Mucosa of rectum (tissue), 2 donors: ENCODE measurements at regions not wholly inside any gene's neighbourhood (a gene's known extent, or its start where the extent isn't known, plus 50 kb on each side); places are given as distances from the start of the nearest gene placed in this dataset.

Experiments
- H3K27ac ChIP-seq, 2 donors: one replicate each; pipeline ENCODE4 v1.7.0; 2013; ENCODE audit warnings: inconsistent platforms in 2 of 2, low read depth in 2 of 2, low read length in 2 of 2
- H3K27me3 ChIP-seq, 2 donors: one replicate each; pipeline ENCODE4 v1.7.0; 2013; ENCODE audit warnings: low read length in 2 of 2; ENCODE audit not compliant: control insufficient read depth in 2 of 2, insufficient read depth in 2 of 2
- H3K36me3 ChIP-seq, 2 donors: one replicate each; pipeline ENCODE4 v1.7.0; 2013; ENCODE audit warnings: low read length in 2 of 2; ENCODE audit not compliant: control insufficient read depth in 2 of 2, insufficient read depth in 2 of 2
- H3K4me1 ChIP-seq, 2 donors: one replicate each; pipeline ENCODE4 v1.7.0; 2013; ENCODE audit warnings: low read length in 2 of 2, mild to moderate bottlenecking in 1 of 2; ENCODE audit not compliant: control insufficient read depth in 2 of 2, insufficient read depth in 2 of 2
- H3K4me3 ChIP-seq, 2 donors: one replicate each; pipeline ENCODE4 v1.7.0; 2013; ENCODE audit warnings: low read length in 2 of 2
- H3K9ac ChIP-seq, 2 donors: one replicate each; pipeline ENCODE4 v1.7.0; 2013; ENCODE audit warnings: low read length in 2 of 2, low read depth in 1 of 2, mild to moderate bottlenecking in 1 of 2
- H3K9me3 ChIP-seq, 2 donors: one replicate each; pipeline ENCODE4 v1.7.0; 2013; ENCODE audit warnings: low read length in 2 of 2; ENCODE audit not compliant: control insufficient read depth in 2 of 2
- donor health status: healthy.
- donor health status: Normal muscosa, but diverticular disease.

DNA sequence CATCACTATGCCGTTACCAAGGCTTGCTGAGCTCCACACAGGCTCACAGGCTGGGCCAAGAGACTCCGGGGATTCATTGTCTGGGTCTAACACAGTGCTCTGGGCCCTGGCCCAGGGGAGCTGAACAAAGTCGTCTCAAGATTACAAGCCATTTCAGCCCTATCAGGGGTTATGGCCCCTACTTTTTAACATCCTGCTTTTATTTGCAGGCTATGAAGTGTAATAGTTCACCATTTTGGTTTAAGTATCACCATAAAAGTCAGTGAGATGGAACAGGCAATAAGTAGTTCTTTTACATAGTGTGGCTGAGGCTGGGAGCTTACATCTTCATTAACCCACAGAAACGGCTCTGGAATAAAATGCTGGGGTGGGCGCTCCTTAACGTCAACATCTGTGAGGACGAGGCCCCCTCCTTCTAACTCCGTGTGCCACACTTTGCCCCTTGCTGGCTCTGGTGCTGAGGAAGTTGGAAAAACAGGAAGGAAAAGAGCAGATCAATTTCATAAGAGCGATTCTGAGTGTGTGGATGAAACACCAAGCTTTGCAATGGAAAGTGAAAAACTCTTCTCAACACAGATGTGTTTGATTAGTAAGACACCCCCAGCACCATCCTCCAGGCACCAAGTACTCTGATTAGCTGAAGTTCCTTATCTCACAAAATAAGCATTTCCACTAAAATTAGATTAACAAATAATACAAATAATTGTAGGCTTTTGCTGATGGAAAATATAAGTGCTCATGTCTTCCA is 447.3 kb downstream of the MAFB start:
- H3K36me3 ChIP-seq, result no peaks in the 10 kb centered on the region
- H3K4me3 ChIP-seq, result no peak overlapping the region
- H3K27ac ChIP-seq, result no peak overlapping the region
- no peak overlapping the region for H3K9ac ChIP-seq
- no peaks in the 10 kb centered on the region for H3K27me3 ChIP-seq
- H3K9me3 ChIP-seq, result no peaks in the 10 kb centered on the region
- H3K4me1 ChIP-seq, result no peaks in the 10 kb centered on the region

GRCh38 chr20:40238511-40238910 is 450.5 kb downstream of the MAFB start:
- Histone ChIP-seq H3K27me3 (no peaks in the 10 kb centered on the region), H3K36me3 (no peaks in the 10 kb centered on the region), H3K4me3 (no peak overlapping the region)

DNA sequence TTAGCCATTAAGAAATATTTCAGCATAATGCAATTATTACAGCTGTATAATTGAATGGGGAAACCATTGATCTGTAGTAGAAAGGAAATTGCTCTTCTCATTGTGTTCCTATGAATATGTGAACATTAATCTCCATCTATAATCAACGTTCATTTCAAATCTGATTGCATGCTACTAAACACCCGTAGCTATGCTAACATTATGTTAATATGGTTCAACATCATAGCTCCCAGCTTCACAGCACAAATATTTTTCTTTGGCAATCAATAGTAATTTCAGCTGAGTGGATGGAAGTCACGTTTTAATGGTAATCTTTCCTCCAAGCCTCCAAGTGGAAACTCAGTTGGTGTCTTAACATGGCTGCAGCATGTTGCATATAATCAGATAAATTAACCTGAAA is 454.4 kb downstream of the MAFB start:
- H3K4me1 ChIP-seq, result no peaks in the 10 kb centered on the region
- H3K4me3 ChIP-seq, result no peak overlapping the region
- H3K9me3 ChIP-seq, result no peaks in the 10 kb centered on the region
- H3K27me3 ChIP-seq, result no peaks in the 10 kb centered on the region
- H3K9ac ChIP-seq, result no peak overlapping the region
- no peak overlapping the region for H3K27ac ChIP-seq
- H3K36me3 ChIP-seq, result no peaks in the 10 kb centered on the region

More at GRCh38 chr20:40238511-40238910, 450.5 kb downstream of the MAFB start:
- Histone ChIP-seq H3K9ac (no peak overlapping the region), H3K9me3 (no peaks in the 10 kb centered on the region), H3K27ac (no peak overlapping the region), H3K4me1 (no peaks in the 10 kb centered on the region)

DNA sequence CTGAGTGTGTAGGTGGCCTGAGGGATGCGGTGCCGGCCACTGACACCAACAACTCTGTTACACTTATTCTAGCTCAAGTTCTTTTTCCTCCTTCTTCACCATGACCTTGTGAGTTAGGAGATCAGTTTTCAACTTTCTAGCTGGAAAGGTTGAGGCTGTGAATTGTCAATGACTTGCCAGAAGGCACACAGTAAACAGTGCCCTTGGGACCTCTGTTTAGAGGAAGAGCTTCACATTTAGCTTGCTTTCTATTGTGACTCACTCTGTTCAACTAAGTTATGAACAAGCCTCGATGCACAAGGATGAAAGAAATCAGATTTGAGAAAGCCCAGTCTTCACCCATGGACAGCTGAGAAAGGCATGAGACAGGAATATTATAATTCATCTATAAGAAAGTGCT is 455.6 kb downstream of the MAFB start:
- Histone ChIP-seq H3K4me3 (no peak overlapping the region), H3K27ac (no peak overlapping the region), H3K36me3 (no peaks in the 10 kb centered on the region), H3K27me3 (no peaks in the 10 kb centered on the region), H3K4me1 (no peaks in the 10 kb centered on the region), H3K9ac (no peak overlapping the region), H3K9me3 (no peaks in the 10 kb centered on the region)

DNA sequence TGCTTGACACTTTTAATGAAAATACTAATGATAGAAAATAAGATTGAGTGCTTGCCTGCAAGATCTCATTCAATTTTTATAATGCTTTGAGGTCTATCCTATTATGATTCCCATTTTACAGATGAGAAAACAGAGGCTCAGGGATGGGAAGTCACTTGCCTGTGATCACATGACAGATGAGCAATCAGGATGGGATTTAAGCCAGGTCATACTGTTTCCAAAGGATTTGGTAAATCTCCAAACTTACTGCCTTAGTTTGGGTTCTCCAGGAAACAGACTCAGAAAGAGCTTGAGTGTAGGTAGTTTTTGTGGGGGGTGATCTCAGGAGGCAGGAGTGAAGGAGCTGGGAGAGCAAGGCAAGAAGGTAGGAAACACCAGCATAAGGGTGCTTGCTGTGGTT is 456.3 kb downstream of the MAFB start:
- no peaks in the 10 kb centered on the region for H3K9me3 ChIP-seq
- no peaks in the 10 kb centered on the region for H3K27me3 ChIP-seq
- H3K36me3 ChIP-seq, result no peaks in the 10 kb centered on the region
- H3K4me3 ChIP-seq, result no peak overlapping the region
- H3K27ac ChIP-seq, result no peak overlapping the region
- no peaks in the 10 kb centered on the region for H3K4me1 ChIP-seq
- H3K9ac ChIP-seq, result no peak overlapping the region

GRCh38 chr20:40232273-40232672 is 456.8 kb downstream of the MAFB start:
- Histone ChIP-seq H3K36me3 (no peaks in the 10 kb centered on the region), H3K4me1 (no peaks in the 10 kb centered on the region), H3K27ac (no peak overlapping the region), H3K9ac (no peak overlapping the region), H3K9me3 (no peaks in the 10 kb centered on the region), H3K4me3 (no peak overlapping the region), H3K27me3 (no peaks in the 10 kb centered on the region)

DNA sequence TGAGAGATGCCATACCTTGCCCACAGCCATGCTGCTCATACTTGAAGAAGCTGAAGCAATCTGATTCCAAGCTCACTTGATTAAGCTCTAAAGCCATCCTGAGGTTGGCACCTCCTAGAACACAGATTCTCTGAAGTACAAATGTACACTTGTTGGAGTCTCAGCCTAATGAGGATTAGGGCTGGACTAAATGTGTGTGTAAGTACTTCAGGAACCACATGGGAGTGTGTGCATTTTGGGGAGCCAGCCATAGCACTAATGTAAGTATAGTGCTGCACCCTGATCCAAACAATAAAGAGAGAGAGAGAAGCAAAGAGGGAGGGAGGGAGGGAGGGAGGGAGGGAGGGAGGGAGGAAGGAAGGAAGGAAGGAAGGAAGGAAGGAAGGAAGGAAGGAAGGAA is 458.6 kb downstream of the MAFB start:
- no peak overlapping the region for H3K4me3 ChIP-seq
- no peaks in the 10 kb centered on the region for H3K27me3 ChIP-seq
- no peak overlapping the region for H3K27ac ChIP-seq

DNA sequence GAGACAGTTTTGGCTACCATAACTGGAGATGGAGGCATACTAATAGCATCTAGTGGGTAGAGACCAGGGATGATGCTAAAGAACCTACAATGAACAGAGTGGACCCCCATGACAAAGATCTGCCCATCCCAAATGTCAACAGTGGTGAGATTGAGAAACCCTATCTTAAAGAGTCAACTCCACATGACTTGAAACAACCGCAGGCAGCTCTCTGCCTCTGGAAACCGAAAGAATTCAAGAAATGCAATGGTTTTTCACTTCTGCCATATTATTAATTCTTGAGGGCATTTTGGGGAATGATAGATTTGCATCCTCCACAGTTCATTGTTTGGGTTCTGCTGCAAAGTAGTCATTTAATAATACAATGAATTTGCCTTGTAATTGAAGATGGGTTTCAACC is 463.4 kb downstream of the MAFB start:
- no peaks in the 10 kb centered on the region for H3K27me3 ChIP-seq
- no peak overlapping the region for H3K4me3 ChIP-seq
- no peak overlapping the region for H3K9ac ChIP-seq
- H3K36me3 ChIP-seq, result no peaks in the 10 kb centered on the region
- H3K27ac ChIP-seq, result no peak overlapping the region
- H3K9me3 ChIP-seq, result no peaks in the 10 kb centered on the region
- H3K4me1 ChIP-seq, result no peaks in the 10 kb centered on the region

More for the DNA sequence above, 458.6 kb downstream of the MAFB start:
- H3K9me3 ChIP-seq, result no peaks in the 10 kb centered on the region
- no peaks in the 10 kb centered on the region for H3K4me1 ChIP-seq
- H3K36me3 ChIP-seq, result no peaks in the 10 kb centered on the region
- no peak overlapping the region for H3K9ac ChIP-seq

DNA sequence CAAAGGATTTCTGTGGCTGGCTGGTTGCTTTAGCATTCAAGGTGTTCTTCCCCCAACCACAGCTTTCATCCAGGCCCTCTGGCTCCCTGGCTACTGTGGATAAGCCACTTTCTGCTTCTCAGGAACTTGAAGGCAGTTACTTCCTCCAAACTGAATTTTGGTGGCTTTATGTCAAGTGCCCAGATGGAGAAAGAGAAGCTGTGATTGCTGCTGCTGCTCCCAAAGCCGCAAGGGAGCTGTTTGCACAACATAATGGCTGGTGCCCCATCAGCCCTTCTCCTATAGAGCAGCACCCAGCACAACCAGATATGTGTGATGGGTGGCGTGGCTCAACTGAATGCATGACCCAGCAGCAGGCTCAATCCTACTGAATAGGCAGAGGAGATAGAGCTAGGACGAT is 465.2 kb downstream of the MAFB start:
- H3K4me3 ChIP-seq, result no peak overlapping the region
- no peak overlapping the region for H3K27ac ChIP-seq
- H3K9me3 ChIP-seq, result no peaks in the 10 kb centered on the region
- no peak overlapping the region for H3K9ac ChIP-seq
- no peaks in the 10 kb centered on the region for H3K4me1 ChIP-seq
- H3K27me3 ChIP-seq, result no peaks in the 10 kb centered on the region
- H3K36me3 ChIP-seq, result no peaks in the 10 kb centered on the region

- Histone ChIP-seq H3K27me3 (no peaks in the 10 kb centered on the region), H3K36me3 (no peaks in the 10 kb centered on the region), H3K27ac (no peak overlapping the region), H3K4me1 (no peaks in the 10 kb centered on the region), H3K9me3 (no peaks in the 10 kb centered on the region), H3K9ac (no peak overlapping the region), H3K4me3 (no peak overlapping the region)
Measured at GRCh38 chr20:40218971-40219370, 470.1 kb downstream of the MAFB start.
